Keratinocyte (primary cell): ENCODE measurements at regions not wholly inside any gene's neighbourhood (a gene's known extent, or its start where the extent isn't known, plus 50 kb on each side); places are given as distances from the start of the nearest gene placed in this dataset.

Experiments
- EZH2 ChIP-seq: IDR thresholded peaks from one replicate; pipeline ENCODE4 v1.6.1; 2012; ENCODE audit warnings: inconsistent platforms, mild to moderate bottlenecking, low read length, moderate library complexity
- TF ChIP-seq, protein P1 (sequence below), 3 experiments: IDR thresholded peaks in 1 of 3; conservative IDR thresholded peaks in 1 of 3; optimal IDR thresholded peaks in 1 of 3; 2 replicates in 2 of 3; 3 replicates in 1 of 3; pipeline versions ENCODE3 to v1.5.1; 2011; ENCODE audit warnings: low read length in 3 of 3, mild to moderate bottlenecking in 3 of 3, moderate library complexity in 2 of 3, control low read depth in 1 of 3, inconsistent platforms in 1 of 3; ENCODE audit not compliant: insufficient read depth in 2 of 3; ENCODE audit errors: extremely low read depth in 1 of 3

DNA sequence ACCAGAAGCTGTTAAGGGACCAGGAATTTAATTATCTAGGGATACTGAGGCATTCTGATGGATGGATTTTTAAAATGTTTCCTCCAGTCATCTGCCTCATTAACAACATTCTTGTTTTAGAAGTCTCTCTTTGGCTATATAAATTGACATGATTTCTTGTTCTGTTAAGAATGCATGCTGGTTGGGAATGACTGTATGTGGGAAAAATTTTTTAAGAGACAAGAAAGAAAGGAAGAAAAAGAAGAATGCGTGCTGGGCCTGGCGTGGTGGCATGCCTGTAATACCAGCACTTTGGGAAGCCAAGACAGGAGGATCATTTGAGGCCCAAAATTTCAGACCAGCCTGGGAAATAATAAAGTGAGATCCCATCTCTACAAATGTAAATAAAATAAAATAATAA, 203.6 kb downstream of the GJA1 start:
- TF ChIP-seq, protein P1, sequence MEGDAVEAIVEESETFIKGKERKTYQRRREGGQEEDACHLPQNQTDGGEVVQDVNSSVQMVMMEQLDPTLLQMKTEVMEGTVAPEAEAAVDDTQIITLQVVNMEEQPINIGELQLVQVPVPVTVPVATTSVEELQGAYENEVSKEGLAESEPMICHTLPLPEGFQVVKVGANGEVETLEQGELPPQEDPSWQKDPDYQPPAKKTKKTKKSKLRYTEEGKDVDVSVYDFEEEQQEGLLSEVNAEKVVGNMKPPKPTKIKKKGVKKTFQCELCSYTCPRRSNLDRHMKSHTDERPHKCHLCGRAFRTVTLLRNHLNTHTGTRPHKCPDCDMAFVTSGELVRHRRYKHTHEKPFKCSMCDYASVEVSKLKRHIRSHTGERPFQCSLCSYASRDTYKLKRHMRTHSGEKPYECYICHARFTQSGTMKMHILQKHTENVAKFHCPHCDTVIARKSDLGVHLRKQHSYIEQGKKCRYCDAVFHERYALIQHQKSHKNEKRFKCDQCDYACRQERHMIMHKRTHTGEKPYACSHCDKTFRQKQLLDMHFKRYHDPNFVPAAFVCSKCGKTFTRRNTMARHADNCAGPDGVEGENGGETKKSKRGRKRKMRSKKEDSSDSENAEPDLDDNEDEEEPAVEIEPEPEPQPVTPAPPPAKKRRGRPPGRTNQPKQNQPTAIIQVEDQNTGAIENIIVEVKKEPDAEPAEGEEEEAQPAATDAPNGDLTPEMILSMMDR (optimal IDR thresholded peaks at IDR 0.05 in 1 of 3, IDR thresholded peaks at IDR 0.05 in 1 of 3, conservative IDR thresholded peaks at IDR 0.05 in 1 of 3; ENCODE audit: extremely low read depth in 1 of 3, insufficient read depth in 2 of 3, low read length in 3 of 3) = no peak
- no peak for TF ChIP-seq EZH2
